OCI-LY1 (cell line): ENCODE measurements at regions not wholly inside any gene's neighbourhood (a gene's known extent, or its start where the extent isn't known, plus 50 kb on each side); places are given as distances from the start of the nearest gene placed in this dataset.

Experiments
- H2AFZ ChIP-seq: fragments of 200-600 bp; sonication (generic), shearing (Covaris generic); 2 replicates; pipeline ENCODE4 v1.6.0; 2014; ENCODE audit warnings: antibody characterized with exemption, mild to moderate bottlenecking, low read length
- H3F3A ChIP-seq: fragments of 200-600 bp; sonication (generic), shearing (Covaris generic); 2 replicates; pipeline ENCODE4 v1.6.0; 2014; ENCODE audit warnings: mild to moderate bottlenecking, antibody characterized with exemption, low read length, moderate library complexity; ENCODE audit not compliant: insufficient read depth
- H3K27ac ChIP-seq: fragments of 200-600 bp; sonication (generic); 2 replicates; pipeline ENCODE4 v1.5.1; 2014; ENCODE audit warnings: low read length, mixed run types, mild to moderate bottlenecking, low read depth; ENCODE audit not compliant: poor library complexity, severe bottlenecking
- H3K27me3 ChIP-seq: fragments of 200-600 bp; sonication (generic); 2 replicates; pipeline ENCODE4 v1.6.0; 2014; ENCODE audit warnings: antibody characterized with exemption, mild to moderate bottlenecking, low read length, moderate library complexity; ENCODE audit not compliant: insufficient read depth
- H3K36me3 ChIP-seq: fragments of 200-600 bp; sonication (generic); 2 replicates; pipeline ENCODE4 v1.6.1; 2014; ENCODE audit warnings: mild to moderate bottlenecking, antibody characterized with exemption, low read length, moderate library complexity, mixed read lengths; ENCODE audit not compliant: insufficient read depth
- H3K4me1 ChIP-seq: fragments of 200-600 bp; sonication (generic); 2 replicates; pipeline ENCODE4 v1.5.1; 2014; ENCODE audit warnings: mild to moderate bottlenecking, low read length, moderate library complexity; ENCODE audit not compliant: insufficient read depth, severe bottlenecking
- H3K4me2 ChIP-seq: fragments of 200-600 bp; sonication (generic), shearing (Covaris generic); 2 replicates; pipeline ENCODE4 v1.6.1; 2014; ENCODE audit warnings: low read length
- H3K4me3 ChIP-seq: fragments of 200-600 bp; sonication (generic); 2 replicates; pipeline ENCODE4 v1.5.1; 2014; ENCODE audit warnings: low read length, low read depth, mild to moderate bottlenecking, mixed read lengths; ENCODE audit not compliant: poor library complexity, severe bottlenecking
- H3K79me2 ChIP-seq: fragments of 200-600 bp; shearing (Covaris generic); 2 replicates; pipeline ENCODE4 v1.6.1; 2016; ENCODE audit warnings: mixed run types, low read length, mixed read lengths; ENCODE audit not compliant: insufficient read depth
- H3K9ac ChIP-seq: fragments of 200-600 bp; sonication (generic), shearing (Covaris generic); 2 replicates; pipeline ENCODE4 v1.6.1; 2014; ENCODE audit warnings: mild to moderate bottlenecking, low read length, mixed read lengths
- H3K9me2 ChIP-seq: fragments of 200-600 bp; sonication (generic), shearing (Covaris generic); 2 replicates; pipeline ENCODE4 v1.6.1; 2014; ENCODE audit warnings: low read depth, mild to moderate bottlenecking, low read length, mixed read lengths
- H3K9me3 ChIP-seq: fragments of 200-600 bp; shearing (Covaris generic); 2 replicates; pipeline ENCODE4 v1.6.1; 2014; ENCODE audit warnings: low read length, mixed read lengths
- H4K20me1 ChIP-seq: fragments of 200-600 bp; sonication (generic), shearing (Covaris generic); 2 replicates; pipeline ENCODE4 v1.6.0; 2016; ENCODE audit warnings: mild to moderate bottlenecking, low read length; ENCODE audit not compliant: insufficient read depth
- EZH2 ChIP-seq: fragments of 200-600 bp; sonication (generic), shearing (Covaris generic); IDR thresholded peaks from 2 replicates; pipeline ENCODE4 v1.8.0; 2017; ENCODE audit warnings: borderline replicate concordance, mixed run types, mild to moderate bottlenecking, antibody characterized with exemption, low read length, moderate library complexity, mixed read lengths
- TF ChIP-seq, protein P1 (sequence below): fragments of 200-600 bp; sonication (generic), shearing (Covaris generic); IDR thresholded peaks from 2 replicates; pipeline ENCODE4 v1.5.1; 2017; ENCODE audit warnings: mild to moderate bottlenecking, antibody characterized with exemption, low read length, moderate library complexity, mixed read lengths

DNA sequence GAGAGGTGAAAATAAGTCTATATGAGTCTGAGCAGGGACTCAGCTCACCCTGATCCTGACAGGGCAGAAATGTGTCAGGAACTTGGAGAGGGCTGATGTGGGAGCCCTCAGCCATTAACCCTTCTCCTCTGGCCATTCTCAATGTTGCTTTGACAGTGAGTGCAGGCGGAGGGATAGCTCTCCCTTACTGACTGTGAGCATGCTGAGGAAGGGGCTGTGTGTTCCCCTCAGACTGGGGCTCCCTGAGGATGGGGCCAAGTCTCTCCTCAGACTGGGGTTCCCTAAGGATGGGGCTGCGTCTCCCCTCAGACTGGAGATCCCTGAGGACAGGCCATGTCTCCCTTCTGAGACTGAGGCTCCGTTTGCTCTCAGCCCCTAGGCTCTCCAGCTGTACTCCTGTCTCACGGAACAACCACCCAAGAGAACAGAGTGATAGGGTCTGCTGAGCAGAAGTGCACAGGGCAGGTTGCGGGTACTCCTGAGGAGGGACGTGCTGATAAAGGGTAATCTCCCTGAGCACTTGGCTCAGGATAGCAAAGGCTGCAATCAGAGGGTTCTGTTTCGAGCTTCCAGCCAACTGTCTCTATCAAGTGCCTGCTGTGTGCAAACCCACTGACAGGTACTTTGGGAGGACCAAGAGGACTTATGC, 141.0 kb downstream of the MRPL14 start:
- no peaks in the 10 kb centered on the region for H4K20me1 ChIP-seq
- H3K9ac ChIP-seq, result no peak overlapping the region
- no peaks in the 10 kb centered on the region for H3K36me3 ChIP-seq
- no peaks in the 10 kb centered on the region for H3F3A ChIP-seq
- H3K9me2 ChIP-seq, result no peaks in the 10 kb centered on the region
- no peak overlapping the region for H2AFZ ChIP-seq
- no peak overlapping the region for H3K27ac ChIP-seq
- no peak overlapping the region for H3K4me3 ChIP-seq
- no peak overlapping the region for H3K4me2 ChIP-seq
- no peaks in the 10 kb centered on the region for H3K27me3 ChIP-seq
- TF ChIP-seq EZH2, result no peak
- TF ChIP-seq, protein P1, sequence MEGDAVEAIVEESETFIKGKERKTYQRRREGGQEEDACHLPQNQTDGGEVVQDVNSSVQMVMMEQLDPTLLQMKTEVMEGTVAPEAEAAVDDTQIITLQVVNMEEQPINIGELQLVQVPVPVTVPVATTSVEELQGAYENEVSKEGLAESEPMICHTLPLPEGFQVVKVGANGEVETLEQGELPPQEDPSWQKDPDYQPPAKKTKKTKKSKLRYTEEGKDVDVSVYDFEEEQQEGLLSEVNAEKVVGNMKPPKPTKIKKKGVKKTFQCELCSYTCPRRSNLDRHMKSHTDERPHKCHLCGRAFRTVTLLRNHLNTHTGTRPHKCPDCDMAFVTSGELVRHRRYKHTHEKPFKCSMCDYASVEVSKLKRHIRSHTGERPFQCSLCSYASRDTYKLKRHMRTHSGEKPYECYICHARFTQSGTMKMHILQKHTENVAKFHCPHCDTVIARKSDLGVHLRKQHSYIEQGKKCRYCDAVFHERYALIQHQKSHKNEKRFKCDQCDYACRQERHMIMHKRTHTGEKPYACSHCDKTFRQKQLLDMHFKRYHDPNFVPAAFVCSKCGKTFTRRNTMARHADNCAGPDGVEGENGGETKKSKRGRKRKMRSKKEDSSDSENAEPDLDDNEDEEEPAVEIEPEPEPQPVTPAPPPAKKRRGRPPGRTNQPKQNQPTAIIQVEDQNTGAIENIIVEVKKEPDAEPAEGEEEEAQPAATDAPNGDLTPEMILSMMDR, result no peak
- H3K9me3 ChIP-seq, result no peaks in the 10 kb centered on the region
- H3K4me1 ChIP-seq, result no peaks in the 10 kb centered on the region
- no peaks in the 10 kb centered on the region for H3K79me2 ChIP-seq

DNA sequence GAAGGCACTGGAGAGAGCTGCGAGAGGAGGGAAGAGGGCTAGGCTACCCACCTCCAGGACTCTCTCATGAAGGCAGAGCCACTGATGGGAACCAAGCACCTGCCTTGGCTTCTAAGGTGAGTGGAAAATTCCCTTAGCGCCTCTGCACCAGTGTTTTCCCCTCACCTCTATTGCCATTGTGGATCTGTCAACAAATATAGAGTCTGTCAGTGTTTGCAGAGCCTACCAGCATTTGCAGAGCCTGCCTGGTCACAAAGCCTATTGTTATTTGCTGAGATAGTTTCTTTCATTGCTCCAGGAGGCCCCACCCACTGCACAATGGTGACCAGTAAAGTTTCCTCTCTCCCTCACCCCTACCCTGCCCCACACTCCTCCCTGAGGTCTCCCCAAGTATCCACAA, 141.9 kb downstream of the MRPL14 start:
- TF ChIP-seq EZH2, result no peak
- TF ChIP-seq, protein P1, result no peak
- Histone ChIP-seq H3K4me1 (no peaks in the 10 kb centered on the region), H3K9me2 (no peaks in the 10 kb centered on the region), H3K4me3 (no peak overlapping the region), H2AFZ (no peak overlapping the region), H3K36me3 (no peaks in the 10 kb centered on the region), H3K4me2 (no peak overlapping the region), H3K27ac (no peak overlapping the region), H3K79me2 (no peaks in the 10 kb centered on the region), H3K9ac (no peak overlapping the region), H3K27me3 (no peaks in the 10 kb centered on the region), H3K9me3 (no peaks in the 10 kb centered on the region), H3F3A (no peaks in the 10 kb centered on the region), H4K20me1 (no peaks in the 10 kb centered on the region)

DNA sequence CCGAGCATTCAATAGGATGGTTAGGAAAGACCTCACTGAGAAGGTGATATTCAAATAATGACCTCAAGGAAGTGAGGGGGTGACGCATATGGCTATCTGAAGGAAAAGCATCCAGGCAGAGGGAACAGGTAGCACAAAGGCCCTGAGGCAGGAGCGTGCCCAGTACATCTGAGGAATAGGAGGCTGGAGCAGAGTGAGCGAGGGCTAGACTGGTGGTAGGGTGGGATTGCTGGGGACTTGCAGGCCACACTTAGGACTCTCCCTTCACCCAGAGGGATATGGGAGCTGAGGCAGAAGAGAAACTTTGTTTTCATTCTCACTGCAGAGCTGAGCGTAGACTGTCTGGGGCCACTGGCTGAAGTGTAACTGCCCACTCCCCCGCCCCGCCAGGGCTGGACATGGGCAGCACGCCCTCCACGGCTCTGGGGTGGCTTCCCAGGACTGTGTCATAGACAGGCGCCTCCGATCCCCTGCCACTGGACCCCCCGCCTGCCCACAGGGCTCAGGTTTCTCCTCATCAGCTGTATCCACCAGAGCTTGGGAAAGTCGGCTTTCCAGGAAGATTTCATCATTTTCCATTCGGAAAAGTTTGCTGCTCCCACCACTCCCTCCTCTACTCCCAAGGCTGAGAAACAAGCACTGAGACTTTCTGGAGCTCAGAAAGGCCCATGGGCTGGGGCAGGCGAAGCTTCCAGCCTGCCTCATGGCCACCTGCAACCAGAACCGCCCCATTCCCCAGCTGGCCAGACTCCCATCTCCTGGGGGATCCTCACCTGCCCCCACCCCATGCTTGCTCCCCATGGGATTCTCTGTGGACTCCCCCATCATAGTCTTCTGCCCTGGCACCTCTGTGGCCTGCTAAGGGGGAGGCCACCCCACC, 142.6 kb downstream of the MRPL14 start:
- H3K4me3 ChIP-seq, result no peak overlapping the region
- H2AFZ ChIP-seq, result no peak overlapping the region
- no peak overlapping the region for H3K9ac ChIP-seq
- no peaks in the 10 kb centered on the region for H3K4me1 ChIP-seq
- H3K27me3 ChIP-seq, result no peaks in the 10 kb centered on the region
- H3K9me2 ChIP-seq, result no peaks in the 10 kb centered on the region
- H3K79me2 ChIP-seq, result no peaks in the 10 kb centered on the region
- H3K9me3 ChIP-seq, result no peaks in the 10 kb centered on the region
- H3F3A ChIP-seq, result no peaks in the 10 kb centered on the region
- no peaks in the 10 kb centered on the region for H3K36me3 ChIP-seq
- H4K20me1 ChIP-seq, result no peaks in the 10 kb centered on the region
- no peak overlapping the region for H3K27ac ChIP-seq
- TF ChIP-seq, protein P1, result no peak
- H3K4me2 ChIP-seq, result no peak overlapping the region
